GM21360 (cell line): ENCODE measurements at regions not wholly inside any gene's neighbourhood (a gene's known extent, or its start where the extent isn't known, plus 50 kb on each side); places are given as distances from the start of the nearest gene placed in this dataset.
"Not testable (repeated sequence)": the region's sequence is repeated elsewhere in the genome, so short reads cannot be mapped to it uniquely, and the experiment has no call there.

Experiments used
- ATAC-seq: cut with Tn5 transposase; IDR thresholded peaks from one replicate; pipeline ENCODE4 v1.9.1; 2021; ENCODE audit warnings: mild to moderate bottlenecking, moderate library complexity; ENCODE audit not compliant: unreplicated experiment

DNA sequence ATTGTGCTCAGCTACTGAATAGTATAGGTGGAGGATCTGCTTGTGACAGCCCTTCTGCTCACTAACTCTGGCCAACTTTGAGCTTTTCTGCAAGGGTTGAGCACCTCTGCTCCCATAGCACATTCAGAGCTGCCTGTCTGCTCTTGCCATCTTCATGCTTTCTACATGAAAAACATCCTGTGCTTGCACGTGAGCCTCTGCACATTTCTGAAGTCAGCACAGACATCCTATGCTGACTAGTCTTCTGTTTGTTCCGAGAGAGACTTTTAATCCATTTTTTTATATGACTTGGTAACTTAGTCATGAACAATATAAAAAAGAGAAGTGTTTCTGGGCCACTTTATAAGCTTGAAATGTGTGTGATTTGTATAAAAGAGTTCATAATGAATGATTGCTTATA is 969.3 kb downstream of the TMTC2 start:
- ATAC-seq = no peak

DNA sequence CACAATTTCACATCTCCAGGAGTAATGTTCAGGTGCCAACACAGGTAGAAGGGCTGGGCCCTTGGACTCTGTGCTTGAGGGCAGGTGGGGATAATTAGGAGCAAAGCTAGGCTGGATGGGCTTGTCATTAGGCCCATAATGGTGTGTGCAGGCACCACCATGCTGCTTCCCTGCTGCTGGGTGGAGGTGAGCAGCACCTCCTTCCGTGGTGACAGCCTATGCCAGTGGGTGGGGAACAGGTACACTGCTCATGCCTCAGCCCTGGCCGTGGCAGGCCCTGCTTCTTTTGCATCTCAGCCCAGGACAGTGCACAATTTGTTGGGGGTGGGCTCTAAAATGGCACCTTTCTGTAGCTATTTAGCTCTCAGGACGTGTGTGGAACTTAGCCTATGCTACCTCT is 955.5 kb downstream of the TMTC2 start:
- no peak for ATAC-seq

DNA sequence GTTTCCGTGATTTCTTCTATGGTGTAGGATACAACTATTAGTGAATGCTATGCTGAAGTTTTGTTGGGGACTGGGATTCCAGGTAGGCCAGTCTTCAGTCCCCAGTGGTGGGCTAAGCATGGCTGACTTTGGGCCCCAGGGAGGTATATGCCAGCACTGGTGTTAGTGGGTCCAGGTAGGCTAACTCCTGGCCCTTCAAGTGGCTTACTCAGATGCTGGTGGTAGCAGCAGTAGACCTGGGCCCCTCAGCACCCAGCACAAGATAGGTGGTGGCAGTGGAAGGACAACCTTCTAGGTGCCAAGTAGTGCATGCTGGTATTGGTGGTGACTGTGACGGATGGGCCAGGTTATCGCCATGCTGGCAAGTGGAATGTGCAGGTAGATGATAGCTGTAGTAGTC is 955.1 kb downstream of the TMTC2 start:
- no peak for ATAC-seq

DNA sequence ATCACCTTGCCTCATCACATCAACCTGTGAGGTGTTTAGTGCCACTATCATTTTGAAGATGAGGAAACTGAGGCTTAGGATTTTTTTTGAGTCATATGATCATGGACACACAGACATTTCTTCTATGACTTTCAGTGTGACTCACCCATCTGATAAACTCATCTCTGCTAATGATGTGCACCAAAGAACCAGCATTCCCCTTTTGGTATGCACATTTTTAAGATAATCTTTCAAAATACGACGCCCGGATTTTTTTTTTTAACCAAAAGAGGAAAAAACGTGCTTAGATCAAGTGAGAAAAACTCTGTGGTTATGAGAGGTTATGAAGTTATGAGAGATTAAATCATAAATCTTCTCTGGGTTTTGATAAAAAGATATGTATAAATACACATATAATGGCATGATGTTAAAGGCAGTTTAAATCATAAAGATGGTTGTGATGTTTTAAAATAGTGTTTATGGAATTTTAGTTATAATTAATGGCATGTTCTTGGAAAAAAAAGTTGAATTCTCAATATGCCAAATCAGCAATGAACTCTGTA is 948.1 kb downstream of the TMTC2 start:
- ATAC-seq = no peak

DNA sequence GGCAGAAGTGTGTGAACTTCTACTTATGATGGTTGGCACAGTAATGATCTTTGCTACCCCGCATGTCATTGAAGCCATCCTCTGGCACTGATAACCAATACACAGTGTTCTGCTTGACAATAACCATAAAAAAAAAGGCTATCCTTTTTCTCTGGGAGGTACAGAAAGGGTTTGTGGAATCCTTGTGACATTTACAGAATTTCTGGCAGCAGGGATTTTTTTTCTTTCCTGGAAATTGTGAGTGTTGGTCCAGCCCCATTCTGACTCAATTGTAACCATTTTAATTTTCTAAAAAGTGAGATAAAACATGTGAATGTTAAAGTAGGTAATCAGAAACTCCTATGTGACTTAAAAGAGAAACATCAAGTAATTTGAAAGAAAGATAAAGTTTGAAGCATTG is 943.8 kb downstream of the TMTC2 start:
- no peak for ATAC-seq

DNA sequence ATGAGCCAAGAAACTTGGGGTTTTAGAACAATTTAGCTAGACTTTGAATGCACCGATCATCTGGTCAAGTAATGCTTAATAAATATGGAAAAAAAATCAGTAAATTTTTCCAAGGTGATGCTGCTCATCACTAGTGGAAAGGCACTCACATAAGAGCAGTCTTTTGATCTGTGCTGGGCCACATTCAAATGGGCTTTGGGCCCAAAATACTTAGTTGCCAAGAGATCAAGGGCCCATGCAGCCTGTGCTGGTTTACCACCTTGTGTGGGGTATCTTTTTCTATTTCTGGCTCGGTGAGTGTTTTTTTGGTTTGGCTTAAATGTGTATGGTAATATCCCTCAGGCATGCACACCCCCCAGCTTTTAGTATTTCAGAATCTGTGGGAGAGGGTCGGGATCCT is 943.2 kb downstream of the TMTC2 start:
- no peak for ATAC-seq

DNA sequence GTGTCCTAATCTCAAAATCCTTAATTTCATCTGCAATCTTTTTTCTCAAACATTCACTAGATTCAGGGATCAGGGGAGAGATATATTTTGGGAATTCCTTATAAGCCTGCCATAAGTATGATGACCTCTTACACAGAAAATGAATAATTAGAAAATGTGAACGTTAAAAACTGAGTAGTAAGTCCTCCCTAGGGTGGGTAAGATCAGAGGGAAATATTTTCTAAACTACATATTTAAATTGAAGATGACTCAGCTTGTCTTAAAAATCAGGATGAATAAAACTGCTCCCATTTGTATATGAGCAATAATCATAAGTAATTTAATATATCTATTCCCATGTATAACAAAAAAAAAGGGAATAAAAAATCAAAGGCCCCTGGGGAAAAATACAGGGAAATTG is 935.5 kb downstream of the TMTC2 start:
- no peak for ATAC-seq

DNA sequence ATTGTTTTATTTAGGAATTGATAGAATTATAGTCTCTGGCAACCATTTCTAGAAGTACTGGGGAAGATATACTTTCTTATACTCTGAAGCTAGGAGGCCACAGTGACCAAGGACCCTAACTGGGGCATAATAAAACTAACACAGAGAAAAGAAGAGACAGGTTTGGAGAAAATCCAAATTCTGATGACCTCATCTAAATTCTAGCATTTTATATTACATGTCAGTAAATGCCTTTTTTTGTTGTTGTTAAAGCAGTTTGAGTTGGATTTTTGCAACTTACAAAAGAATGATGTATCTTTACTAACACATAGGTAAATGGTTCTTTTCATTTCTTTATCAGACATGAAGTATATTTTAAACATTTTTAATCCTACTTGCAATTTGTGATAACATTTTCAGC is 933.3 kb downstream of the TMTC2 start:
- ATAC-seq = no peak

DNA sequence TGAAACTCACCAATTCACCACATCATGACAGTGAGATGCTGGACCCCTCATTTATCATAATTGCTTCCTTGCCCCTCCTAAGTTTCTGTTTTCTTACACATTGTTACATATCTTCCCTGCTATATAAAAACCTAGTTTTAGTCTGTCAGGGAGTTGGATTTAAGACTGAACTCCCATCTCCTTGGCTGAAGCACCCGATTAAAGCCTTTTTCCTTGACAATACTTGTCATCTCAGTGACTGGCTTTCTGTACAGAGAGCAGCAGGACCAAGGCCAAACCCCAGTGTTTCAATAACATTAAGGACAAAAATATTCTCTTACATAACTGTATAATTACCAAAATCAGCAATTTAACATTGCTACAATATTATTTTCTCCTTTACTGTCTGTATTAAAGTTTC is 928.4 kb downstream of the TMTC2 start:
- no peak for ATAC-seq

DNA sequence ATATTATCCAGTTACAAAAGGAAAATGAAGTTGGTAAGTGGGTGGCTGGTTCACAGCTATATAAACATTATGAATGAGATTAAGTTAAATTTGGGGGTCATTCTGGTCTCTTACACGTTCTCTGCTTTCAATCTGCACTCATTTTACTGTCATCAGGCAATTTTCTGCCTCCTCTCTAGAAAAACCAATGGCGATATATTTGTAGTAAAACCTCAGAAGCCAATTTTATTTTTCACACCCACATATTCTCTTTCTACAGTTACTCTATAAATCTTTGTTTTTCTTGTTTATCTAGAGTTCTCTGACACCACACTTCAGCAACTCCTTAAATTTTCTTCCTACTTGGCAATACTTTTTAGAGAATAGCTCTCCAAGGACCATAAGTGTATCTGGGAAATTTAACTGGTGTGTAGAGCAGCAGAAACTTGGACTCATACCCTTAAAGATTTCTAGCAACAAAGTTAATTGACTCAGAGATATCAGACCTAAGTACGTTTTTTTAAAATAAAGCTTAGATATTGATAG is 926.9 kb downstream of the TMTC2 start:
- no peak for ATAC-seq

DNA sequence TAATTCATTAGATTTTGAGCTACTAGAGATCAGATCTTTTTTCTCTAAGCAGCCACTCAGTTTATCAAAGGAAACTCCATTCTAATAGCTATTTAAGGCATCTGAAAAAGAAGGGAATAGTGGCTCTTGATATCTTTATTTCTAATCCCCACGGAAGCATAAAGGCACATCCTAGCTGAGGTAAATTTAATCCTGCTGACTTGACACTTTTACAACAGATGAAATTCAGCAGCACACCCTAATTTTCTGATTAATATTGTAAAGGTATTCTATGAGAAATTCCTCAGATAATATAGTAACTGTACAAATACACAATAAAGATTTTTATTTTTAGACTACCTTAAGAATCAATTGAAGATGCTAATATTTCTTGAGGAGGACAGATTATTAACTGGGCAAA is 916.4 kb downstream of the TMTC2 start:
- no peak for ATAC-seq

DNA sequence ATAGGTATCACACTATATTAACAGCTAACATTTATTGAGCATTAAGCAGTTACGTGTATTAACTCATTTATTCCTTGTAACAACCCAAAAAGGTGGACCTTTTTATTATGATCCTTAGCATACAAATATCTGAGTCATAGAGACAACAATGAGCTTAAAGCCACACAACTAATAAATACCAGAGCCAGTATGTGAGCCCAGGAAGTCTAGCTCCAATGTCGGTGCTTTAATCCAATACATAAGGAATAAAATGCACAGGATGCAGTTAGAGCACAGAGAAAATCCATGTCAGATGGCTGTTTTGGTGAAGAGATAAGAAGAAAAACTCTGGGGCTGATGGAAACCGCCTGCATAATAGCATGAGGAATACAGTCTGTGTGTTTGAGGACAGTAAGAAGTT is 888.6 kb downstream of the TMTC2 start:
- ATAC-seq = no peak

DNA sequence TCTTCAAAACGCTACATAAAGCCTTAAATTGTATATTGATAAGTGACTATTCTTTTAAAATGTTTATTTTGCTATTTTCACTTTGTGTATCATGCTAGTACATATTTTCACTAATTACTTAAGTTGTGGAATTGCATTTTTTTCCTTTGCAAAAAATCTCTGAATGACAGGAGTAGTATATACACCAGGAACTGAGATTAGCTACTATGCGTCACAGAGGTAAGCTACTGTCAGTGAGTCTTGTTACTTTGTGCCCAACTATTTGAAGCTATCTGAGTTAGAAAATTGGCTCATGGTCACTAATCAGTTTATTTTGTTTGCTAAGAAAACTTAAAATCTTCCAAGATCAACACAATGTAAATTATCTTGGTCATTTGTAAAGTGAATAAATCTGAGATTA is 887.4 kb downstream of the TMTC2 start:
- ATAC-seq = no peak

DNA sequence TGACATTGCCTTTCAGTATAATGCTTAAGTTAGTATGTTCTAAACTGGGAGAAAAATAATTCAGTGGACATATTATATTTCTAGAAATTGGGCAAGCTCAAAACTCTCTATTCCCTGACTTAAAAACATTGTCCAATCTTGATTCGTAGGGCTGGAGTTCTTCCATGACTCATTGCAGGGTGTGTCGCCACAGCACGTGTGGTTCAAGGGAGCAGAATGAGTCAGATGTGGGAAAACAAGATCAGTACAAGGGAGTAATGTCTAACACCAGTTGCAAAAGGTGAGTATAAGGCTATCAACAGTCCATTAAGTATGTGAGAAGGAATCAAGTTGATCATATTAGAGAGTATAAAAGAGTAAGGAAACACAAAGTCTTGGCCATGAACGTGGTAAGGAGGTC is 887.0 kb downstream of the TMTC2 start:
- ATAC-seq = no peak

DNA sequence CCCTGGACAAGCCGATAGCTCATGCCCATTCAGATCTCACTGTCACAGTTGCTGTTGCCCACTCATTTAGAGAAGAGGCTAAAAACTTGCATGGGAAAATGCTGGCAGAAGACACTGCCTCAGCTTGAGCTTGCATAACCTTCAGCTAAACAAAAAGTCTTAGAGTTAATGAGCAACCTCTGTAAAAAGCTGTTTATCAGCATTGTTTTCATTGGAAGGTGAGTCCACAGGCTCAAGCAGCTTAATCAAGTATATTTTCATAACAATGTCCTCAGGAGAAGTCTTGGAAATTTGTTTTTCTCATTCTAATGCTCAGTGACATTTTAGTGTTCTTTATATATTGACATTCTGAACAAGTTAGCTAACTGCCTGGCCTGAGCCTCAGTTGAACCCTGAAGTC is 872.9 kb downstream of the TMTC2 start:
- ATAC-seq = no peak

DNA sequence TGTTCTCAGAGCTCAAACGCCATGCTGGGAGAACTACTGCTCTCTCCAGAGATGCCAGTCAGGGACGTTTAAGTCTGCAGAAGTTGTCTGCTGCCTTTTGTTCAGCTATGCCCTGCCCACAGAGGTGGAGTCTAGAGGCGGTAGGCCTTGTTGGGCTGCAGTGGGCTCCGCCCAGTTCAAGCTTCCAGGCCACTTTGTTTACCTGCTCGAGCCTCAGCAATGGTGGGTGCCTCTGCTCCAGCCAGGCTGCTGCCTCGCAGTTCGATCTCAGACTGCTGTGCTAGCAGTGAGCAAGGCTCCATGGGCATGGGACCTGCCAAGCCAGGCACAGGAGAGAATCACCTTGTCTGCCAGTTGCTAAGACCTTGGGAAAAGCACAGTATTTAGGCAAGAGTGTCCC is 869.3 kb downstream of the TMTC2 start:
- ATAC-seq = not testable (repeated sequence)

DNA sequence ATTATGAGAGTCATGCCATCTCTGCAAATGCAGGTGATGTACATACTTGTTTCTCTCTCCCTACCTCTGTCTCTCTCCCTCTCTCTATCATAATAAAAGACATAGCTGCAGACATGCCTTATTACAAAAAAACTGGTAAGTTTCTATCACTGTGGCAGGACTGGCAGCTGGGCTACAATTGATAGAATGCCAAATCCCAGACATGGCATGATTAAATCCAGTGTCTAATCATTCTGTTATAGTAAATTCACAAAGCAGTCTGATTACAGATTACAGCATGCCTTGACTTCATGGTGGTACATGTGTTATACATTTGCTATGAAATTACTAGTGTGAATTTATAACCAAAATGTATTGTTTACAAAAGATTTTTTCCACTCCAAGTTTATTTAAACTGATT is 854.7 kb downstream of the TMTC2 start:
- no peak for ATAC-seq

DNA sequence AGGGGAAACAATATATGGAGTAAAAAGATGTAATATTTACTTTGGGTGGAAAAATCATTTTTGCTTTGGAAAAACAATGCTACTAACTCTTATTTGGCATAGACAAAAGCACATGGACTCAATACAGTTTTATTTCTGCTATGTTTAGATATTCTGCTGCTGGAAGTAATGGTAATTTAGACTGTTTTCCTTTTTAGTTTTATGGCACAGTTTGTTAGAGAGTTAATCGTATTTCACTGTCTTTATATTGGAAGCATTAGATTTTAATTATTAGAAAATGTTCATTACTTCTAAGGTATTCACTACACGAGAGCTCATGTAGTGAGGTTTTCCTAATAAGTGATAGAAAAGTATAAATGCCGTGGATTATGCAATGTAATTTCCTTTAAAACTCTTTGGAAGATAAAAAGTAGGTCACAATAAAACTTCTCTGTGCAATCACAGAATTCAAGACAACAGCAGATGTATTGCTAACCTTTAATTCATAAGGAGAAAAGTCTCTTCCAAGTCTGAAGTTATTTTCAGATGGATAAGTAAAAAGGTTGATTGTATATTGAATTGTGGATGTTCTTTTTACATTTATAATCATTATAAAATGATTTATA is 851.8 kb downstream of the TMTC2 start:
- no peak for ATAC-seq

DNA sequence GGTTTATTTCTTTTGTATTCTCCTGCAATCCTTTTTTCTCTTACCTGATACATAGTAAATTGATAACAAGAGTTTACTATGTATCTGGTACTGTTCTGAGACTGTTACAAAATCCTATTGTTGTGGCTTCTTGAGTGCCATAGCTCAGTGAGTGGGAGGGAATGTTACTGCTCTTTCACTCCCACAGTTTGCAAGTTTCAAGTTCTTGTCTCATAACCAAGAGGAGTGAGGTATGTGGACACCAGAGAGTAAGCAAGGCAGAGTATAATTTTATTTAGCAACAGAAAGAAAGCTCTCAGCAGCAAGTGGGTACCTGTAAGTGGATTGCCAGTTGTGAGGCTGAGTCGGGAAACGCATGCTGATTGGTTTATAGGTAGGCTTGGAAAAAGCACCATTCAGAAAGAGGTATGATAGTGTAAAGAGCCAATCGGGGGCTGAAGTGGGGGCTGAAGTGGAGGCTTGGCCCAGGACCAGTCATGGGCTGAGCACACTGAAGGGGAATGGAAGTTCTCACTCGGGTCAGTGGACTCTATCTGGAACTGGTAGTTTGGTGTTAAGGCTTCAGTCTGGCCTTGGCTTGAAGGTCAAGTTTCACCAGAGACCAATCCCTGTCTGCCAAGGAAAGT is 850.8 kb downstream of the TMTC2 start:
- no peak for ATAC-seq

DNA sequence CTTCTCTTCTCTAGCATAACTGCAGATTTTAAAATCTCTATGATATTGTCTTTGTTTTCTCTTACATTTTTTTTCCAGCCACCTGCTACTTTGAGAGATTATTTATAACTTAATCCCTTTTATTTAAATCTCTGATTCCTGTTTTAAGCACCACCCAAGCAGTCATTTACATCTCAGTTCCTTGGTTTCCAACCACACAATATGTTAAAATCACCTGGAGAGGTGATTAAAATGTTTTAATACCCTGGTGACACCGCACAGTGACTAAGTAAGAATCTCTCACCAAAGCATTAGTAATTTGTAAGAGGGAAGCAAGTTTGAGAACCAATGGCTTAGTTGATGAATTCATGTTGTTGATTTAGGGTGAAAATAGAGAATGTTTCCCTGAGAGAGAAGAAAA is 849.8 kb downstream of the TMTC2 start:
- ATAC-seq = no peak

DNA sequence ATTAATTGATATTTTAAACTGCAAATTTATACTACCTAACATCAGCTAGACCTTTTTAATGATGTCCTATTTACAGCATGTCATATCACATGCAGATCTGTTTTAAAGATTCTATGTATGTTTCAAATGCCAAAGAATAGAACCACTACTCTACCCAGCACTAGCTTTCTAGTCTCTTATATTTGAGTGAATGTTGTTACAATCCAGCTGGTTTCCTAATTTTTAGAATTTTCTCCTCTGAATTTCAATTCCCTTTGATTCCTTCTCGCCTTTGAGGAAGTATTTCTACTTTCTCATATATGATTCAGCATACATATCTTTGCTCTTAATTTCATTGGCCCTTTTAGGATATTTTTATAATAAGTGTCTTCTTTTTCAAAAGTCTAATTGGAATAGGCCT is 841.9 kb downstream of the TMTC2 start:
- no peak for ATAC-seq

DNA sequence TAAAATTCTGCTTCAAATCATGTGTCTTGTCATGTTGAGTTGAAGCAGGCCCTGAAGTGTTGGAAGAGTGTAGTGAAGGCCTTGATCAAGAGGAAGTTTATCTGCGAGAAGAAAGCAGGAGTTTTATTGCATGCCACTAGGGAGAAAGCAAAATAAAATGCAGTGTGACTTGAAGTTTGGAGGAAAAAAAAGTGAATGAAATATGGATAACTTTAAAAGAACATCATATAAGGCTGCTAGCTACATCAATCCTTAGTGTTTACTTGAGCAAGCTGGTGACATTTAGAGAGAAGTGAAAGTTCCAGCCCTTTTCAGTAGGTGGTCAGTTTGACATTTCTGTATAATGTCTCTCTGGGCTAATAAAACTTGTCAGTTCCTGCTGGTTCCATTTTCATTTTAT is 841.1 kb downstream of the TMTC2 start:
- ATAC-seq = no peak
